Activated CD8-positive, alpha-beta memory T cell treated with anti-CD3 and anti-CD28 coated beads, Interleukin-2, amount 50 U/mL, for 1 hour (primary cell): ENCODE measurements at regions not wholly inside any gene's neighbourhood (a gene's known extent, or its start where the extent isn't known, plus 50 kb on each side); places are given as distances from the start of the nearest gene placed in this dataset.
"Not testable (repeated sequence)": the region's sequence is repeated elsewhere in the genome, so short reads cannot be mapped to it uniquely, and the experiment has no call there.

Experiments used
- DNase-seq: peaks from one replicate; pipeline ENCODE4 v3.0.0-alpha.2; 2020; ENCODE audit errors: extremely low read depth

- no peak for DNase-seq
These were observed 637.2 kb downstream of the ETS1 start for GRCh38 chr11:127950162-127950561.

- no peak for DNase-seq
These were observed 643.6 kb downstream of the ETS1 start for GRCh38 chr11:127943763-127944162.

- DNase-seq: no peak
These were observed 644.2 kb downstream of the ETS1 start for GRCh38 chr11:127943152-127943551.

- not testable (repeated sequence) for DNase-seq
These were observed 645.8 kb downstream of the ETS1 start for GRCh38 chr11:127941554-127941953.

- DNase-seq: no peak
These were observed 648.4 kb downstream of the ETS1 start for GRCh38 chr11:127939000-127939399.

GRCh38 chr11:127935081-127935480, 652.3 kb downstream of the ETS1 start:
- DNase-seq: no peak

- not testable (repeated sequence) for DNase-seq
These were observed 653.4 kb downstream of the ETS1 start for GRCh38 chr11:127933961-127934360.

GRCh38 chr11:127931803-127932202, 655.6 kb downstream of the ETS1 start:
- DNase-seq: no peak

GRCh38 chr11:127926721-127927120, 660.6 kb downstream of the ETS1 start:
- DNase-seq: no peak

GRCh38 chr11:127925475-127925874, 661.9 kb downstream of the ETS1 start:
- DNase-seq: no peak

- no peak for DNase-seq
These were observed 668.0 kb downstream of the ETS1 start for GRCh38 chr11:127919206-127920000.

GRCh38 chr11:127902382-127902781, 685.0 kb downstream of the ETS1 start:
- no peak for DNase-seq

GRCh38 chr11:127898422-127899365, 688.7 kb downstream of the ETS1 start:
- no peak for DNase-seq

GRCh38 chr11:127895776-127896175, 691.6 kb downstream of the ETS1 start:
- no peak for DNase-seq

GRCh38 chr11:127894316-127894715, 693.0 kb downstream of the ETS1 start:
- no peak for DNase-seq

- no peak for DNase-seq
These were observed 697.2 kb downstream of the ETS1 start for GRCh38 chr11:127890030-127890615.

- DNase-seq: no peak
These were observed 699.0 kb downstream of the ETS1 start for GRCh38 chr11:127888386-127888785.

- DNase-seq: no peak
These were observed 712.2 kb downstream of the ETS1 start for GRCh38 chr11:127875131-127875530.

GRCh38 chr11:127873478-127873877, 713.9 kb downstream of the ETS1 start:
- DNase-seq: no peak

GRCh38 chr11:127866109-127866508, 721.2 kb downstream of the ETS1 start:
- no peak for DNase-seq

GRCh38 chr11:127864861-127865260, 722.5 kb downstream of the ETS1 start:
- DNase-seq: no peak

GRCh38 chr11:127862406-127862805, 725.0 kb downstream of the ETS1 start:
- DNase-seq: no peak
